HG02763 (cell line): ENCODE measurements at regions not wholly inside any gene's neighbourhood (a gene's known extent, or its start where the extent isn't known, plus 50 kb on each side); places are given as distances from the start of the nearest gene placed in this dataset.

ENCODE experiments used
- ATAC-seq: cut with Tn5 transposase; IDR thresholded peaks from one replicate; pipeline ENCODE4 v1.9.1; 2021; ENCODE audit warnings: mild to moderate bottlenecking, moderate library complexity; ENCODE audit not compliant: unreplicated experiment

GRCh38 chr15:85941186-85941855 is 138.3 kb upstream of the AGBL1 start:
- no peak for ATAC-seq

DNA sequence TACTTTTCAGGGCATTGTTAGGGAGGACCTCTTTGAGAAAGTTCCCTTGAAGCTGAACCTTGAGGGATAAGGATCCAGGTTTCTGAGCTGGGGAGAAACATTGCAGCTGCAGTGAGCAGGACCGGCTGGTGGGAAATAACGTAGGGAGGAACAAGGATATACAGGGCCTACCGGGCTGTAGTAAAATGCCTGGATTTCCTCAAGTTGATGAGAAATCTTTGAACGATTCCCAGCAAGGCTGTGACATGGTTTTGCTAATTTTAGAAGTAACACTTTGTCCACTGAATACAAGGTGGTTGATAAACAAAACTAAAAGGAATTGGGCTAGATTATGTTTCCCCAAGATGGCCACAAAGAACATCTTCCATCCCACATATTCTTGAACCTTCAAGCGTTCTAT is 137.0 kb upstream of the AGBL1 start:
- ATAC-seq: no peak

DNA sequence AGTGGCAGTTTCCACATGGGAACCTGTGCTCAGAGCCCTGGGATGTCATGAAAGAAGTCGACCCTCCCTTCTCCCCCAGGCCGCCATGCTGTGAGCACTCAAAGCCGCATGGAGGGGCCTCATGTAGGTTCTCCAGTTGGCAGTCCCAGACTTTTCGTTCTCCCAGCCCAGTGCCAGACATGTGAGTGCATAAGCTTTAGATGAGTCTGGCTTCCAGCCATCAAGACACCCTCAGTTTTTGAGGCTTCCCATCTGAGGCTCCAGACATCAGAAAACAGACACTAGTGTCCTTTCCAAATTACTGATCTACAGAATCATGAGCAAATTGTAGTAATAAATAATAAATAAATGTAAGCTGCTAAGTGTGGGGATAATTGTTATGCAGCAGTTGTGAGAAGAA is 136.5 kb upstream of the AGBL1 start:
- ATAC-seq: no peak

DNA sequence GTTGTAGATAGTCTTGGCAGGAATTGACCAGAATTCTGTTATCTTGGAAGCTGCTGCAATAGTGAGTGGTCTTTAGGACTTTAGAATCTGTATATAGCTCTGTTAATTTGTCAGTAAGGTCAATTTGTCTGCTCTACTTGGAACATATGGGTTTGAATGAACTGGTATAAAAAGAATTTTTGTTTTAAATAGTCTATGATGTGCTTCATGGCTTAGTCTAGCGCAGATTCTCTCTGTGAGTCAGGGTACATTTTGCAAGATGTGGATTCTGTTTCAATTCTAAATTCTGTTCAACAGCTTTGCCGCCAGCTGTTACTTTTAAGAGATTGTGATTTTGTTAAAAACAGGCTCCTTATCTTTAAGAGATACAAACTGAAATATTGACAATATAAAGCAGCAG is 135.9 kb upstream of the AGBL1 start:
- no peak for ATAC-seq

DNA sequence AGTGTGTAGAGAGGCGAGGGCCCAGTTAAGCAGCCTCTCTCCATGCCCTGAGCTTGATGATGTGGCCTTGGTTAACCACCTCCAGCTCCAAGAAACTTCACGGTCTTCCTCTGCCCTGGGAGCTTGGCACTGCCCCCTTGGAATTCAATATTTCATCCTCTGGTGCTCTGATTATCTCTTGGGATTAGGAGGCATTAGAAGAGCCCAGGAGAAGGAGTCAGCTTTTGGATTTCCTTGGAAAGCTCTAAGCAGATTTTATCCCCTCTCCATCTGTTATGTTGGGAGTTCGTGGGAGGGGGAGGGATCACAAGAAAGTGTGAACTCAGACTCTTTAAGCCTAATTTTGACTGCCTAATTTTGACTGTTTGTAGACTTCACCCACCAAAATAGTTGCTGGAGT is 132.7 kb upstream of the AGBL1 start:
- ATAC-seq: no peak

- no peak for ATAC-seq
Observed at GRCh38 chr15:85947936-85948335, 131.7 kb upstream of the AGBL1 start.

DNA sequence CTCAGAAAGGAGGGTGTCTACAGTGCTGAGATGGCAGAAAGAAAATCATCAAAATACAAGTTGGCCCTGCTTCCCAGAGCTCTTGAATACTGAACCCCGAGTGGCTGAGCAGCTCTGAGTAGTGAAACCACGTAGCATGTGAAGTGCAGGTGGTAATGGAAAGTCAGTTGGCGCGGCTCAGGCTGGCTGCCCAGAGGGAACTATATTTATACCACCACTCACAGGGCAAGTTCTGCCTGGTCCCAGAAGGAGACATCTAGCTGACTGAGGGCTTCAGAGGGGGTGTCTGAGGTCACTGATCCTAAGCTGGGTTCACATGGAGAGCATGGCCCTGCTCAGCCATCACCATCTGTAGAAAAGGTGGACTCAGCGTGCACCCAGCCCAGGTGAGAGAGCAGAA is 129.6 kb upstream of the AGBL1 start:
- ATAC-seq: peak; percentile 88

DNA sequence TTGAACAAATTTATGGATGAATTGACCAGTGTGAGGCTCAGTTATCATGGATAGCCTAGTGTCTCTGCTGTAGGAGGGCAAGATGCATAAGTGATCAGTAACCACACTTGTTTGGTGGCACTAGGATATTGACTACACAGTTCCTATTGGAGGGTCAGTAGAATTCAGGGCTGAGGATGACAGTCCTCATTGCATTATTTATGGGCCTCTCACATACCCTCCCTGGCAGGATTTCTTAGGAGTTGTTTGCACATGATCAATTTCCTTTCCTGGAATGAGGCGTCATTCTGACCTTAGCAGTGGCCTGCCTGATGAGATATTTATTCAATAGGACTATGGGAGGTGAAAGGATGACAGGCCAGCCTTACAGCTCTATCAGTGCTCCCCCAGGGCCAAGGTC is 125.1 kb upstream of the AGBL1 start:
- ATAC-seq: no peak

GRCh38 chr15:85955501-85956391 is 123.9 kb upstream of the AGBL1 start:
- peak; percentile 85 for ATAC-seq

- ATAC-seq: no peak
Observed at GRCh38 chr15:85956532-85957275, 123.0 kb upstream of the AGBL1 start.

DNA sequence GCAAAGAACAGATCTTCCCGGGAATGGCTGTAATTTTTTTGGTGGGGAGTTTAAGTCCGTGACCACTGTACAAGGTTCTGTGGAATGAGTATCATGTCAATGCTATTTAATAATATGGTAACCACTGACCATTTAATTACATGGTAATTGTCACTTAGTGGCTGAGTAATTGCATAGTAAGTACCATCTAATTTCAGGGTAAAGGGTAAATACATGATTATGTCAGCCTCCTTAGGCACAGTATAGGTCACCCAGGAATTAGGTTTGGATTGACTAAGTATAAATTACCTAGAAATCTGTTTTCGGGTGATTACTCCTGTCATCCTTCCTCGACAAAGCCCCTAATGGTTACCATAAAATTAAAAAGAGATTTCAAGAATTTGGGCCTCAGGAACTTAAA is 120.1 kb upstream of the AGBL1 start:
- no peak for ATAC-seq

DNA sequence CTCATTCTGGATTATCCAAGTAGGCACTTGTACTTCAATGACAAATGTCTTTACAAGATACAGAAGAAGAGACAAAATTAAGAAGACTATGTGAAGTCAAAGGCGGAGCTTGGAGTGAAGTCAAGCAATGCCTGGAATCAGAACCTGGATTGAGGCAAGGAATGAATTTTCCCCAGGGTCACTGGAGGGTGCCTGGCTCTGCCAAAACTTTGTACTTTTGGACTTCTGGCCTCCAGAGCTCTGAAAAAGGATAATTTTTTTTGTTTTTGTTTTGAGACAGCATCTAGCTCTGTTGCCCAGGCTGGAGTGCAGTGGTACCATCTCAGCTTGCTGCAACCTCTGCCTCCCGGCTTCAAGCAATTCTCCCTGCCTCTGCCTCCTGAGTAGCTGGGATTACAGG is 119.3 kb upstream of the AGBL1 start:
- ATAC-seq: no peak

- ATAC-seq: no peak
Observed at GRCh38 chr15:85961821-85962220, 117.8 kb upstream of the AGBL1 start.

DNA sequence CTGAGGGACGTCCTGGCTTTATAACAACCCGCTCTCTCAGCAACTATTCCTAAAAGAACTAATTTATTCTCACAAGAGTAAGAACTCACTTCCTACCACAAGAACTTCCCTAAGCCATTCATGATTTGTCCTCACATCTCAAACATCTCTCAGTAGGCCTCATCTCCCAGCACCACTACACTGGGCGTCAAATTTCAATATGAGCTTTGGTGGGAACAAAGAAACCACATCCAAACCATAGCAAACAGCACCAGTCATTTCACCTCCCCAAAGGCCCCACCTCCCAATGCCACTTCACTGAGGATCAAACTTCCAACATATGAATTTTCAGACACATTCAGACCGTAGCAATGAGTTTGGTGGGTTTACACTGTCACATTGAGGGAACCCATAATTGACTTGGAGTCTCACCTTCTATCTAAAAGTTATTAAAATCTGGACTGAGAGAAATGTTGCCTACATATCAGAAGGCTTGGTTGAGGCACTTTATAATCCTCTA is 116.4 kb upstream of the AGBL1 start:
- ATAC-seq: no peak

DNA sequence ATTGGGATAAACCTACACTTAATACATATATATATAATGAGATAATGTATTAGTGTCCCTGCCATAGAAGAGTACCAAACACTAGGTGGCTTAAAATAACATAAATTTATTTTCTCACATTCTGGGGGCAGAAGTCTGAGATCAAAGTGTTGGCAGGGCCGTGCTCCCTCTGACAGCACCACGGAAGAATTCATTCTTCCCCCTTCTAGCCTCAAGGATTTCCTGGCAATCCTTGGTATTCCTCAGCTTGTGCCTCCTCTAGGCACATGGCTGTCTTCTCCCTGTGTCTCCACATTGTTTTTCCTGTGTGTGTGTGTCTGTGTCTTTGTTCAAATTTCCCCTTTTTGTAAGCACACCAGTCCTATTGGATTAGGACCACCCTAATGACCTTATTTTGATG is 115.2 kb upstream of the AGBL1 start:
- no peak for ATAC-seq

GRCh38 chr15:85967553-85967952 is 112.1 kb upstream of the AGBL1 start:
- ATAC-seq: no peak

- ATAC-seq: no peak
Observed at GRCh38 chr15:85972805-85973540, 106.7 kb upstream of the AGBL1 start.

- ATAC-seq: no peak
Observed at GRCh38 chr15:85973584-85974347, 105.9 kb upstream of the AGBL1 start.

- no peak for ATAC-seq
Observed at GRCh38 chr15:85974348-85974705, 105.3 kb upstream of the AGBL1 start.

DNA sequence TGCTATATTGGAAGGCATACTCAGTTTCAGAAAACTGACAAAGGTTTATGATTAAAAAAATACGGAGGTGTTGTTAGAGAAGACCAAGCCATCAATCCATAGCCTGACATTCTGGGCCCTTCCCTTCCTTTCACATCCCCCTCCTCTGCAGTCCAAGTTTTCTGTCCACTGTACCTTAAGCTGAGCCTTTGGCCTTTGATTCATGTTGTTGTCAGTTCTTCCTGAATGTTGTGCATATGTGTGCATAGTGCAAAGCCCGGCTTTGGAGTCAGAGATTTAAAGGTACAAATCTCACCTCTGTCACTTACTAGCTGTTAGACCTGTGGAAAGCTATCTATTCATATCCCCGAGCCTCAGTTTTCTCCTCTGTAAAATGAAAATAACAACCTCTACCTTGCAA is 104.9 kb upstream of the AGBL1 start:
- no peak for ATAC-seq
